ENCODE measurements at regions not wholly inside any gene's neighbourhood (a gene's known extent, or its start where the extent isn't known, plus 50 kb on each side); places are given as distances from the start of the nearest gene placed in this dataset.

GRCh38 chr1:214939180-214939579 is 143.4 kb upstream of the KCNK2 start:
- TF ChIP-seq, protein P1, sequence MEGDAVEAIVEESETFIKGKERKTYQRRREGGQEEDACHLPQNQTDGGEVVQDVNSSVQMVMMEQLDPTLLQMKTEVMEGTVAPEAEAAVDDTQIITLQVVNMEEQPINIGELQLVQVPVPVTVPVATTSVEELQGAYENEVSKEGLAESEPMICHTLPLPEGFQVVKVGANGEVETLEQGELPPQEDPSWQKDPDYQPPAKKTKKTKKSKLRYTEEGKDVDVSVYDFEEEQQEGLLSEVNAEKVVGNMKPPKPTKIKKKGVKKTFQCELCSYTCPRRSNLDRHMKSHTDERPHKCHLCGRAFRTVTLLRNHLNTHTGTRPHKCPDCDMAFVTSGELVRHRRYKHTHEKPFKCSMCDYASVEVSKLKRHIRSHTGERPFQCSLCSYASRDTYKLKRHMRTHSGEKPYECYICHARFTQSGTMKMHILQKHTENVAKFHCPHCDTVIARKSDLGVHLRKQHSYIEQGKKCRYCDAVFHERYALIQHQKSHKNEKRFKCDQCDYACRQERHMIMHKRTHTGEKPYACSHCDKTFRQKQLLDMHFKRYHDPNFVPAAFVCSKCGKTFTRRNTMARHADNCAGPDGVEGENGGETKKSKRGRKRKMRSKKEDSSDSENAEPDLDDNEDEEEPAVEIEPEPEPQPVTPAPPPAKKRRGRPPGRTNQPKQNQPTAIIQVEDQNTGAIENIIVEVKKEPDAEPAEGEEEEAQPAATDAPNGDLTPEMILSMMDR (IDR thresholded peaks at IDR 0.05), result no peak
- TF ChIP-seq USF2 (IDR thresholded peaks at IDR 0.05; ENCODE audit: borderline replicate concordance, low read depth, low read length), result no peak
- TF ChIP-seq RXRA (IDR thresholded peaks at IDR 0.05; ENCODE audit: borderline replicate concordance, low read depth), result no peak
- no peak for TF ChIP-seq EZH2phosphoT487 (IDR thresholded peaks at IDR 0.05; ENCODE audit: borderline replicate concordance, low read depth)
- TF ChIP-seq TCF12 (IDR thresholded peaks at IDR 0.05), result no peak
- TF ChIP-seq FOXJ3 (CRISPR knock-in tag; IDR thresholded peaks at IDR 0.05), result no peak
- no peak for TF ChIP-seq SMC3 (IDR thresholded peaks at IDR 0.05; ENCODE audit: low read depth, low read length)

Measured in SK-N-SH (cell line).